ENCODE measurements at regions not wholly inside any gene's neighbourhood (a gene's known extent, or its start where the extent isn't known, plus 50 kb on each side); places are given as distances from the start of the nearest gene placed in this dataset.

GRCh38 chr21:20249401-20249800 lies 748.8 kb upstream of the NCAM2 start:
- no peak overlapping the region for H3K4me3 ChIP-seq (ENCODE audit: low read depth, low read length)
- peaks cover 17% of the 10 kb centered on the region for H3K9me3 ChIP-seq (ENCODE audit: control insufficient read depth, insufficient read depth, low read length)
- no peak for DNase-seq (ENCODE audit: low read depth, low spot score)
- ChIA-PET CTCF (no interaction called here), POLR2A (no interaction called here)
- no peak overlapping the region for H3K27ac ChIP-seq (ENCODE audit: low read depth, low read length)
- H3K27me3 ChIP-seq (ENCODE audit: control insufficient read depth, insufficient read depth, low read length) = no peaks in the 10 kb centered on the region
- TF ChIP-seq, protein P1, sequence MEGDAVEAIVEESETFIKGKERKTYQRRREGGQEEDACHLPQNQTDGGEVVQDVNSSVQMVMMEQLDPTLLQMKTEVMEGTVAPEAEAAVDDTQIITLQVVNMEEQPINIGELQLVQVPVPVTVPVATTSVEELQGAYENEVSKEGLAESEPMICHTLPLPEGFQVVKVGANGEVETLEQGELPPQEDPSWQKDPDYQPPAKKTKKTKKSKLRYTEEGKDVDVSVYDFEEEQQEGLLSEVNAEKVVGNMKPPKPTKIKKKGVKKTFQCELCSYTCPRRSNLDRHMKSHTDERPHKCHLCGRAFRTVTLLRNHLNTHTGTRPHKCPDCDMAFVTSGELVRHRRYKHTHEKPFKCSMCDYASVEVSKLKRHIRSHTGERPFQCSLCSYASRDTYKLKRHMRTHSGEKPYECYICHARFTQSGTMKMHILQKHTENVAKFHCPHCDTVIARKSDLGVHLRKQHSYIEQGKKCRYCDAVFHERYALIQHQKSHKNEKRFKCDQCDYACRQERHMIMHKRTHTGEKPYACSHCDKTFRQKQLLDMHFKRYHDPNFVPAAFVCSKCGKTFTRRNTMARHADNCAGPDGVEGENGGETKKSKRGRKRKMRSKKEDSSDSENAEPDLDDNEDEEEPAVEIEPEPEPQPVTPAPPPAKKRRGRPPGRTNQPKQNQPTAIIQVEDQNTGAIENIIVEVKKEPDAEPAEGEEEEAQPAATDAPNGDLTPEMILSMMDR (IDR thresholded peaks at IDR 0.05; ENCODE audit: low read depth, low read length) = no peak

DNA sequence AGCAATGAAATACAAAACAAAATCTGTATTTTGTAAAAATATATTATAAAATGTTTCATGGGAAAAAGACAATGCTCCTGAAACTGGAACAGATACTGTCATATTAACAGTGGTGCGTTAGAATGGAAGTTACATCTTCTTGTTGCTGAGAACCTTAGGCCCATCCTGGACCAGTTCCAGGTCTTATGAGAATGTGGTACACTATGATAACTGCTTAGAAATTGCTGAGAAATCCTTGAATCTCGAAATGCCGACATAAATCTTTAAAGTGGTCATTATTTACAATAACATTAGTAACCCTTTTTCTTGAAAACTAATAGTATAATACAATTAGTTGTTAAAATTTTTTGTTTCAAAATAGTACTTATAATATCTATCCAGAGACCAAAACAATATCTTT lies 747.9 kb upstream of the NCAM2 start:
- no peak overlapping the region for H3K27ac ChIP-seq (ENCODE audit: low read depth, low read length)
- H3K27me3 ChIP-seq (ENCODE audit: control insufficient read depth, insufficient read depth, low read length) = no peaks in the 10 kb centered on the region
- TF ChIP-seq, protein P1 (IDR thresholded peaks at IDR 0.05; ENCODE audit: low read depth, low read length) = no peak
- ChIA-PET CTCF (no interaction called here), POLR2A (no interaction called here)
- DNase-seq (ENCODE audit: low read depth, low spot score) = no peak
- no peak overlapping the region for H3K4me3 ChIP-seq (ENCODE audit: low read depth, low read length)
- peaks cover 17% of the 10 kb centered on the region for H3K9me3 ChIP-seq (ENCODE audit: control insufficient read depth, insufficient read depth, low read length)

DNA sequence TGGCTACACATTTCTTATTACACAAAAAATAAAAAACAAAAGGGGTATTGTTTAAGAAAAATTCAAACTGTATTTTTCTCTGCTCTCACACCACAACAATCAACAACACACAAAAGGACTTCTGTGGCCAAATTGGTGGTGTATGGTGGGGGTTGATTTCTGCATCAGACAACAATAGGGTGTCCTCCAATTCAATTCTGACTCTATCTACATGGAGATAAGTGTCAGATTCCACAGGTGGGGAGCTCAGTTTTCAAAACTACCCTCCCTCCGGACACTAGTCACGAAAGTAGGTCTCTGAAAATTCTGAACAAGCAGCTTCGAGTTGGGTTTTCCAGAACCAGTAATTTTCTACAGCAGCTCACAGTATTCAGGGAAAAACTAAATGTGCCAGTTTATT lies 744.9 kb upstream of the NCAM2 start:
- H3K9me3 ChIP-seq (ENCODE audit: control insufficient read depth, insufficient read depth, low read length) = peaks cover 17% of the 10 kb centered on the region
- no peak overlapping the region for H3K4me3 ChIP-seq (ENCODE audit: low read depth, low read length)
- TF ChIP-seq, protein P1 (IDR thresholded peaks at IDR 0.05; ENCODE audit: low read depth, low read length) = no peak
- no peak overlapping the region for H3K27ac ChIP-seq (ENCODE audit: low read depth, low read length)
- no peaks in the 10 kb centered on the region for H3K27me3 ChIP-seq (ENCODE audit: control insufficient read depth, insufficient read depth, low read length)
- POLR2A ChIA-PET = no interaction called here
- no peak for DNase-seq (ENCODE audit: low read depth, low spot score)
- CTCF ChIA-PET = no interaction called here

- no peak for DNase-seq (ENCODE audit: low read depth, low spot score)
- POLR2A ChIA-PET = no interaction called here
- TF ChIP-seq, protein P1 (IDR thresholded peaks at IDR 0.05; ENCODE audit: low read depth, low read length) = no peak
- Histone ChIP-seq H3K27ac (ENCODE audit: low read depth, low read length) (no peak overlapping the region), H3K9me3 (ENCODE audit: control insufficient read depth, insufficient read depth, low read length) (peaks cover 14% of the 10 kb centered on the region), H3K4me3 (ENCODE audit: low read depth, low read length) (no peak overlapping the region), H3K27me3 (ENCODE audit: control insufficient read depth, insufficient read depth, low read length) (no peaks in the 10 kb centered on the region)
- CTCF ChIA-PET = interaction anchor here (0.7 kb wide), 1 partner anchor 42 kb away, joined by 3 read pairs; no protein-coding TSS in a partner anchor
Observed at GRCh38 chr21:20254964-20255363, 743.2 kb upstream of the NCAM2 start.

GRCh38 chr21:20257052-20257740 lies 741.0 kb upstream of the NCAM2 start:
- peaks cover 11% of the 10 kb centered on the region; the same call in 1 of the 2 replicates for H3K9me3 ChIP-seq (ENCODE audit: control insufficient read depth, insufficient read depth, low read length)
- no peak overlapping the region for H3K4me3 ChIP-seq (ENCODE audit: low read depth, low read length)
- H3K27me3 ChIP-seq (ENCODE audit: control insufficient read depth, insufficient read depth, low read length) = no peaks in the 10 kb centered on the region
- TF ChIP-seq, protein P1 (IDR thresholded peaks at IDR 0.05; ENCODE audit: low read depth, low read length) = no peak
- ChIA-PET POLR2A (no interaction called here), CTCF (no interaction called here)
- no peak overlapping the region for H3K27ac ChIP-seq (ENCODE audit: low read depth, low read length)
- no peak for DNase-seq (ENCODE audit: low read depth, low spot score)

Measured in AG04450 (cell line).